Upper lobe of left lung (tissue), 4 donors: ENCODE measurements at regions not wholly inside any gene's neighbourhood (a gene's known extent, or its start where the extent isn't known, plus 50 kb on each side); places are given as distances from the start of the nearest gene placed in this dataset.

Experiments
- CTCF ChIP-seq, 6 experiments: fragments of 450-650 bp in 4 of 6; fragments of 200-600 bp in 2 of 6; sonication (generic) in 2 of 6; IDR thresholded peaks; one replicate each; pipeline ENCODE4 v1.5.1; 2016 to 2019; ENCODE audit warnings: antibody characterized with exemption in 6 of 6
- POLR2A ChIP-seq, 4 donors: fragments of 450-650 bp; IDR thresholded peaks; one replicate each; pipeline ENCODE4 v1.5.1; 2016 to 2017; ENCODE audit warnings: antibody characterized with exemption in 4 of 4, mild to moderate bottlenecking in 2 of 4

- TF ChIP-seq CTCF (IDR thresholded peaks at IDR 0.05) (no peak), POLR2A (IDR thresholded peaks at IDR 0.05) (no peak)
These were observed 306.5 kb downstream of the SQOR start for GRCh38 chr15:45941367-45941766.
